ENCODE measurements at regions not wholly inside any gene's neighbourhood (a gene's known extent, or its start where the extent isn't known, plus 50 kb on each side); places are given as distances from the start of the nearest gene placed in this dataset.

DNA sequence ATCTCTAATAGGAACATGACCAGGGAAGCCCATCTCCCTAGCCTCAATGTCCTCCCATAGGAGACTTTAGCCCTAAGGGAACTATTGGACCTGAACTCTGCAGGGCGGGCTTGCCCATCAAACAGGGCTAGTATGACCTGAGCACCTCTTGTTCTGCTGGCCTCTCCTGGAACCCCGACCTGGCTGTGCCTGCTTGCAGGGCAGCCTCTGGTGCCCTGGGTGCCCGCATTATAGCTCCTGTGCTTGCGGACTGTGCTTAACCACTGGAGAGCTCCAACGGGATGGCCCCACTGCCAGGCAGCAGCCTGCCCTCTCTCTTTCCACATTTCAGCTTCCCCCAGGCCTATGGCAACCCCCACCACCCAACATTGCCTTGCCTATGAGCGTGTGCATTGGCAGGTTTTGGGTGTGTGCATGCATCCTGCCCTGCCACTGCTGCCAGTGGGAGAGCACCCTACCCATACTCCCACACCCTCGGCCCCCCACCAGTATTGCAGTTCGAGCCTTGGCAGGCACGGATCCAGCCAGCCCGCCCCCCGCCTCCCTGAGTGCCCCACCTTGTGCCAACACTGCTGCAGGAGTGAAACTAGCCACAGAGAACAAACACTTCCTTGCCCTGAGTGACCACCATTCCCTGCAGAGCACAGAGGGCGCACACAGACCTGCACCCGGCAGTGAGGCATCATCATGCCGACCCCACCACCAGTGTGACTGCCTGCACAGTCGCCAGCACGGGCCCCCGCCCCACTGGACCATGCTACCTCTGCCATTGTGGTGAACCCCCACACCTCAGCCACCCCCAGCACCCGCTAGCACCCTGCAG lies 1123.8 kb upstream of the CDH6 start:
- Mint-ChIP-seq H3K27ac (no peak overlapping the region), H3K36me3 (ENCODE audit: low read depth) (no peaks in the 10 kb centered on the region), H3K4me3 (no peak overlapping the region), H3K4me1 (ENCODE audit: low read depth) (no peaks in the 10 kb centered on the region), H3K27me3 (no peaks in the 10 kb centered on the region), H3K9me3 (peaks cover 13% of the 10 kb centered on the region)
- peaks cover 5 to 11% of the 10 kb centered on the region in 2 experiments for H3K9me3 ChIP-seq (ENCODE audit: control insufficient read depth in 1 of 2, insufficient read depth in 1 of 2, low read length in 2 of 2)
- no peak for TF ChIP-seq CTCF (IDR thresholded peaks at IDR 0.05)
- intact Hi-C loops (cut with DNase I, micrococcal nuclease): no loop called here
- ATAC-seq (ENCODE audit: poor library complexity) (no peak), DNase-seq (no peak)
- POLR2A ChIA-PET: no interaction called here
- H3K27me3 ChIP-seq (ENCODE audit: control insufficient read depth in 1 of 2, insufficient read depth in 2 of 2, low read length in 2 of 2): no peaks in the 10 kb centered on the region
- no peaks in the 10 kb centered on the region for H3K4me1 ChIP-seq (ENCODE audit: insufficient read depth, low read length)
- no peaks in the 10 kb centered on the region for H3K36me3 ChIP-seq (ENCODE audit: insufficient read depth, low read length)
- CTCF ChIA-PET: no interaction called here
- no peak overlapping the region for H3K4me3 ChIP-seq (ENCODE audit: low read length)
- H3K27ac ChIP-seq (ENCODE audit: low read depth in 1 of 2, low read length in 2 of 2): no peak overlapping the region

GRCh38 chr5:30063503-30063902 lies 1130.0 kb upstream of the CDH6 start:
- no peaks in the 10 kb centered on the region for H3K9me3 ChIP-seq (ENCODE audit: control insufficient read depth in 1 of 2, insufficient read depth in 1 of 2, low read length in 2 of 2)
- no peaks in the 10 kb centered on the region for H3K27me3 ChIP-seq (ENCODE audit: control insufficient read depth in 1 of 2, insufficient read depth in 2 of 2, low read length in 2 of 2)
- ChIA-PET POLR2A (no interaction called here), CTCF (no interaction called here)
- peaks cover 4% of the 10 kb centered on the region for H3K9me3 Mint-ChIP-seq
- ATAC-seq (ENCODE audit: poor library complexity) (no peak), DNase-seq (no peak)
- no peaks in the 10 kb centered on the region for H3K4me1 Mint-ChIP-seq (ENCODE audit: low read depth)
- H3K27me3 Mint-ChIP-seq: no peaks in the 10 kb centered on the region
- no peaks in the 10 kb centered on the region for H3K36me3 Mint-ChIP-seq (ENCODE audit: low read depth)
- H3K27ac Mint-ChIP-seq: no peak overlapping the region
- no peak overlapping the region for H3K4me3 ChIP-seq (ENCODE audit: low read length)
- intact Hi-C loops (cut with DNase I, micrococcal nuclease): no loop called here
- no peak overlapping the region for H3K4me3 Mint-ChIP-seq
- no peaks in the 10 kb centered on the region for H3K36me3 ChIP-seq (ENCODE audit: insufficient read depth, low read length)
- no peaks in the 10 kb centered on the region for H3K4me1 ChIP-seq (ENCODE audit: insufficient read depth, low read length)
- no peak for TF ChIP-seq CTCF (IDR thresholded peaks at IDR 0.05)
- H3K27ac ChIP-seq (ENCODE audit: low read depth in 1 of 2, low read length in 2 of 2): no peak overlapping the region

DNA sequence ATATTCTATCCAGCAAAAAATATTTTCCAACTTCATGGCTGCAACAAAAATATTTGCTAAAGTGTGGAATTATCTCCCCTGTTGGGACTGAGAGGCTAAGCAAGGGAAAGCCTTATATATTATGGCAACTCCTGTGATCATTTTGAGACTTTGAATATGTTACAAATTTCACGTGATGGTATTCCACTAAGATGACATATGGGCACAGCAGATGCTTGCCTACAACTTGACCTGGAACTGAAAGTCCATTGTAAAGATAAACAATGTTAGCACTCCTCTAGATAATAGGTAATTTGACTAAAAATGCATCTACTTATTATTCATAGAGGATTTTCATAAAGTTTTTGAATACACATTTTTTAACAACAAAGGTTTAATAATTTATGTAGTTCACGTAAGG lies 1141.5 kb upstream of the CDH6 start:
- no peaks in the 10 kb centered on the region for H3K27me3 ChIP-seq (ENCODE audit: control insufficient read depth in 1 of 2, insufficient read depth in 2 of 2, low read length in 2 of 2)
- H3K27ac Mint-ChIP-seq: no peak overlapping the region
- CTCF ChIA-PET: no interaction called here
- no peaks in the 10 kb centered on the region for H3K4me1 ChIP-seq (ENCODE audit: insufficient read depth, low read length)
- no peak overlapping the region for H3K4me3 Mint-ChIP-seq
- no peaks in the 10 kb centered on the region for H3K36me3 ChIP-seq (ENCODE audit: insufficient read depth, low read length)
- peaks cover 3 to 5% of the 10 kb centered on the region in 2 experiments for H3K9me3 ChIP-seq (ENCODE audit: control insufficient read depth in 1 of 2, insufficient read depth in 1 of 2, low read length in 2 of 2)
- ATAC-seq (ENCODE audit: poor library complexity): no peak
- POLR2A ChIA-PET: no interaction called here
- H3K27ac ChIP-seq (ENCODE audit: low read depth in 1 of 2, low read length in 2 of 2): no peak overlapping the region
- TF ChIP-seq CTCF (IDR thresholded peaks at IDR 0.05): no peak
- peaks cover 8% of the 10 kb centered on the region for H3K9me3 Mint-ChIP-seq
- no peaks in the 10 kb centered on the region for H3K27me3 Mint-ChIP-seq
- no peaks in the 10 kb centered on the region for H3K4me1 Mint-ChIP-seq (ENCODE audit: low read depth)
- H3K4me3 ChIP-seq (ENCODE audit: low read length): no peak overlapping the region
- DNase-seq: no peak
- intact Hi-C loops (cut with DNase I, micrococcal nuclease): no loop called here
- H3K36me3 Mint-ChIP-seq (ENCODE audit: low read depth): no peaks in the 10 kb centered on the region

All from CD4-positive, alpha-beta T cell (primary cell).